Fibroblast of skin of abdomen (primary cell): ENCODE measurements at regions not wholly inside any gene's neighbourhood (a gene's known extent, or its start where the extent isn't known, plus 50 kb on each side); places are given as distances from the start of the nearest gene placed in this dataset.

ENCODE experiments used
- DNase-seq: peaks from one replicate; pipeline ENCODE4 v3.0.0-alpha.2; 2013

DNA sequence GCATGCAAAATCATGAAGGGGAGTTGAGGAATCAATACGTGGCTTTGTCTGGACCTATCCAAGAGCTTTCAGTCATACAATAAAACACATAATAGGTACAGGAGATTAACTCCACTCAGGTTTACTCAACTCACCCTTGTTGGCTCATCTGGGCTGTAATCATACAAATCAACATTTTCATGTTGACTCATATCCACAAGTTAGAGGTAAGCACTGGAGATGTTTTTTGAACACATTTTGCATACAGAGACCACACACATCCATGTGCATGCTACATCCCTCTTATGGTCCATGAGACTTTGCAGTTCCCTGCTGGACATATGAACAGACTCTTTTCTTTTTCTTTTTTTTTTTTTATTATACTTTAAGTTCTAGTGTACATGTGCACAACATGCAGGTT lies 336.9 kb upstream of the PIK3C3 start:
- no peak for DNase-seq

DNA sequence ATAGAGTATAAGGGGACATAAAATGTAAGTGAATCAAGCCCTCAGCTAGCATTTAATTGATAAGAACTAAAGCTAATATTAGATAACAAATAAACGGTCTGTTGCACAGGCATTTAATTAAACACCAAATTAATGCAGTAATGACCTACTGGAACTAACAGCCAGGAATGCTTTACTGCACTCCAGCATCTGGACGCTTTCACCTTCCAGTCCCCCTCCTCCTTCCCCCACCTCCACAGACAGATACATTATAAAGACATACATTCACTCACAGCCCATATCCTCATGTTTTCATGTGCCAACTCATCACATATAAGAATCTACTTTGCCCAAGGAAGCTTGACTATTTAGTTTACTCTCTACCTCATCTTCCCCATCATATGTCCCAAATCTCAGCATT lies 337.4 kb upstream of the PIK3C3 start:
- DNase-seq = no peak

- no peak for DNase-seq
Observed at GRCh38 chr18:41613003-41613609, 341.9 kb upstream of the PIK3C3 start.

GRCh38 chr18:41604964-41605363 lies 350.1 kb upstream of the PIK3C3 start:
- DNase-seq = no peak

- no peak for DNase-seq
Observed at GRCh38 chr18:41602034-41602433, 353.0 kb upstream of the PIK3C3 start.

- no peak for DNase-seq
Observed at GRCh38 chr18:41600693-41601391, 354.2 kb upstream of the PIK3C3 start.

- DNase-seq = no peak
Observed at GRCh38 chr18:41599466-41599865, 355.6 kb upstream of the PIK3C3 start.

GRCh38 chr18:41594582-41594981 lies 360.5 kb upstream of the PIK3C3 start:
- no peak for DNase-seq

DNA sequence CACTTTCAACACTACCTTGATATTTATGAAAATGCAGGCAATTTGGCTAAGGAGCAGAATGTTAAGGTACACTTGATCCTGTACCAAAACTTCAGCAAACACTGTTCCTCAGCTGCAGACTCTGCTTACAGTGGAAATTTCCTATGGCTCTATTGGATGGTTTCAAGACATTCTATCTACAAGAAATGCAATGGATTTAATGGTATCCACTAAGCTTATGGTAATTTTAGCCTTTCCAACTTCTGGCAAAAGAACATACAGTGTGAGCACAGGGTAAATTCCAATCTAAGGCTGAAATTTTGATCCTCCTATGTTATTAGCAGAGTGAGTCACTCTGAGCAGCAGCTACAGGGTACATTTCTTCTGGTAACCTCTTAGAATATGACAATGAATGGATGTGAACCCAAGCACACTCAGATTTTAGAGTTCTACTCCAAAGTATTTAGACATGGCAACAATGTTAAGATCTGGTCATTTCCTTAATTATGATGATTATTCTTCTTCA lies 361.8 kb upstream of the PIK3C3 start:
- DNase-seq = no peak

GRCh38 chr18:41587976-41588375 lies 367.1 kb upstream of the PIK3C3 start:
- DNase-seq = no peak

GRCh38 chr18:41585512-41585911 lies 369.5 kb upstream of the PIK3C3 start:
- no peak for DNase-seq

GRCh38 chr18:41579185-41579584 lies 375.8 kb upstream of the PIK3C3 start:
- DNase-seq = no peak

GRCh38 chr18:41577529-41577928 lies 377.5 kb upstream of the PIK3C3 start:
- no peak for DNase-seq

DNA sequence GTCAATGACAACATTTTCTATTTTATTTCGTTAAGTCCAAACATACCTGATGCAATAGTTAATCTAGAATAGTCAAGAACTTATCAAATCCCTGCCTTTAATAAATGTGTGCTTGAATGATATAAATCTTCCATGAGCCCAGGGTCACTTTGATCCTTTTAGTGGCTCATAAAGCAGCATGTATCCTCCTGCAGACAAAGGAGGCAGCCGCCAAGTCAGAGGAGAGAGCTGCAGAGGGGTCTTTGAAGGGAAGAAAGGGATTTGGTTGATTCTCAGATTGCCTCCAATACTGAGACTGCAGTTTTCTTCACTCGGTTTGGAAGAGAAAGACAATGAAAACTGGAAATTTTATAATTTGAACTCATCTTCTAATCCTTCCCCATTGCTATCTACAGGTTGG lies 378.4 kb upstream of the PIK3C3 start:
- no peak for DNase-seq

DNA sequence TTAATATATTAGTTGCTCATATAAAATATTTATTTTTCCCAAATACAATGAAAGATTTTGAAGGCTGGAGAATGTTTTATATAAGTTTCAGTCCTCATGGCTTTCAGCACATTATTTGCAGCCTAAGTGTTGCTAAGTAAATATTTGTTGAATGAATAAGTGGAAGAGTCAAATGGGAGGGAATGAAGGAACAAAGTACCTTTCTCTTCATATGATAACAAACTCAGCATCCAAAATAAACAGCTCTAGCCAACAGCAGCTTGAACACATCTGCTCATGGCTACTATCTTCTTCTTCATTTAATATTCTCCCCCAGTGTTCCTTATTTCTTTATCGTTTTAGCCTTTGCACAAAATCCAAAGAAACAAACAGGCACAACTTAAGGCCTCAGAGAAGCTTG lies 385.2 kb upstream of the PIK3C3 start:
- DNase-seq = no peak

DNA sequence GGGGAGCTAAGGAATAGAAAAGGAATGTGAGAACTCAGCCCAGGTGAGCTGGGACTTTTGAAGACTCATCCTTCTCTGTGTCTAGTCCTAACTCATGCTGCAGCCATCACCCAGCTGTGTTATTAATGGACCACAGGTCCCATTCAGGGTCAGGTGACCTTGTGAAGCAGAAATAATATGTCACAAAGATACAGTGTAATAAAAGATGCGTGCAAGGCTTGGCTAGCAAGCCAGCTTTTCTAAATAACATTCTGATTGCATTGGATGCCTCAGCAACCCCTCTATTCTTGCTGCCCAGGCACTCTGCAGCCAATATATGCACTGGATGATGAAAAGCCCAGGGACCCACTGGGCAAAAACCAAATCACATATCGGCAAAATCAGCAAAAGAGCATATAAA lies 393.1 kb upstream of the PIK3C3 start:
- no peak for DNase-seq

GRCh38 chr18:41558715-41559114 lies 396.3 kb upstream of the PIK3C3 start:
- DNase-seq = no peak

DNA sequence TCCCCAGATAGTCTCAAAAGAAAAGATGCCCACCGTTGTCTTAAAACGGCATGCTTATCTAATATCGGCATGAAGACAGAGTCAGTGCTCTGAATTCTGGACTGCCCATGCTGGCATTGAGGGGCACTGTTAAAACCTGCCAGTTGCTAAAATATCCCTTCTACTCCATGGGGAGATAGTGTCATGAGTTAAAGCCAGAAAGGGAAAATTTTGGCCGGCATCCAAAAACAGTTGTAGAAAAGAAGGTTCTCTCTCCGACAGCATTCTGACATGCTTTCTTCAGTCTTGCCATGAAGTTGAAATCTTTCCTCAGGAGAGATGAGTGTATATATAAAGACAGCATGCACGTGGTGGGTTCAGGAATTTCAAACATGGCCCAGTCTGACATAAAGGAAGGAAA lies 401.3 kb upstream of the PIK3C3 start:
- no peak for DNase-seq

GRCh38 chr18:41548521-41549260 lies 406.3 kb upstream of the PIK3C3 start:
- DNase-seq = no peak

GRCh38 chr18:41545091-41545888 lies 409.7 kb upstream of the PIK3C3 start:
- no peak for DNase-seq

GRCh38 chr18:41543815-41544214 lies 411.2 kb upstream of the PIK3C3 start:
- no peak for DNase-seq

DNA sequence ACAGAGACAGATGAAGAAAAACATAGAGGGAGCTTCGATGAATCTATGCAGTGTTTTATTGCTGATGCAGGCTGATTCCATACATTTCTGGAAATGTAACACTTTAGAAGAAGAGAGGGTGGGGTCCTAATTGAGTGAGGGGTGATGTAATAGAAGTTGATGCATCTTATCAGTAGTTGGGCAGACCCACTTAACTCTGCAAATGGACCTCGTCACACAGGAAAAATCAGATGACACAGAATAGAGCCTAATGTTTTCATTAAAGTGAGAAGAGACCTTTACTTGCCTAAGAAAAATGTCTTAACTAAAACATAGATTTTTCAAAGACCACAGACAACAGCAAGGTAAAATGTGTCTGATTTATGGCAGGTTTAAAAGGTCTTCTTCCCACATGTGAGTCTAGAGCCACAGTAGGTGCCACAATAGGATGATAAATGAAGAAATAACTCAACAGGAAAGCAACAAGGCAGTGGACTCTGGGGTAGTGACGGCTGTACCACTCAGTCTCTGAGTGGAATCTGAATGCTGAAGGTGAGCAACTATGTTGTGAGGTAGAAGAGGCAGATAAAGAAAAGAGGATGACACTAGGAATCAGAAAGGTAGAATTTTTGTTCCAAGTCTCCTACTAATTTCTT lies 414.7 kb upstream of the PIK3C3 start:
- no peak for DNase-seq
